RWPE1 (cell line): ENCODE measurements at regions not wholly inside any gene's neighbourhood (a gene's known extent, or its start where the extent isn't known, plus 50 kb on each side); places are given as distances from the start of the nearest gene placed in this dataset.

Source experiments
- CTCF ChIA-PET: fragments of 350-600 bp; sonication (Branson Sonifier 250); formaldehyde crosslinking; extraction: SDS; loops from one replicate; lab custom pipeline; 2021; lab: Yijun Ruan, JAX
- POLR2A ChIA-PET: fragments of 400-600 bp; formaldehyde crosslinking; extraction: SDS; loops from one replicate; lab custom pipeline; 2020; ENCODE audit warnings: antibody characterized with exemption; ENCODE audit not compliant: low non-redundant PET; lab: Yijun Ruan, JAX
- DNase-seq: peaks from one replicate; pipeline ENCODE4 v3.0.0; 2012; ENCODE audit warnings: low spot score
- H3K27ac ChIP-seq: fragments of 450-650 bp; 2 replicates; pipeline ENCODE4 v1.5.1; 2017
- TF ChIP-seq, protein P1 (sequence below): fragments of 450-650 bp; conservative IDR thresholded peaks from 2 replicates; pipeline ENCODE4 v1.5.1; 2017; ENCODE audit warnings: low read depth, mild to moderate bottlenecking

DNA sequence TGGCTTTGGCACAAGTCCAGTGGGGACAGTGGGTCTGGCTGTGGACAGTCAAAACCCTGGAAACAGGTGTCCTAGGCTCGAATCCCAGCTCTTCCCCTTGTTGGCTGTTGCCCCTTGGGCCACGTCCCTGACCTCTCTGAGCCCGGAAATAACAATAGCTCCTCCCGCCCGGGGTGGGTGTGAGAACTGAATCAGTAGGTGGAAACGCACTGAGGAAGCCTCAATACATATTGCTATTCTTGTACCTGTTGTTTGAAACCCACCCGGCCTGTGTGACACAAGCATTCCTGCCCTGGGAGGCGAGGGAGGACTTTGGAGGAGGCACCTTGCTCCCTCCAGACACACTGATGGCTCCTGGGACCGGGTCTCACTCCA is 134.1 kb downstream of the OLFM1 start:
- ChIA-PET POLR2A (no interaction called here), CTCF (no interaction called here)
- TF ChIP-seq, protein P1, sequence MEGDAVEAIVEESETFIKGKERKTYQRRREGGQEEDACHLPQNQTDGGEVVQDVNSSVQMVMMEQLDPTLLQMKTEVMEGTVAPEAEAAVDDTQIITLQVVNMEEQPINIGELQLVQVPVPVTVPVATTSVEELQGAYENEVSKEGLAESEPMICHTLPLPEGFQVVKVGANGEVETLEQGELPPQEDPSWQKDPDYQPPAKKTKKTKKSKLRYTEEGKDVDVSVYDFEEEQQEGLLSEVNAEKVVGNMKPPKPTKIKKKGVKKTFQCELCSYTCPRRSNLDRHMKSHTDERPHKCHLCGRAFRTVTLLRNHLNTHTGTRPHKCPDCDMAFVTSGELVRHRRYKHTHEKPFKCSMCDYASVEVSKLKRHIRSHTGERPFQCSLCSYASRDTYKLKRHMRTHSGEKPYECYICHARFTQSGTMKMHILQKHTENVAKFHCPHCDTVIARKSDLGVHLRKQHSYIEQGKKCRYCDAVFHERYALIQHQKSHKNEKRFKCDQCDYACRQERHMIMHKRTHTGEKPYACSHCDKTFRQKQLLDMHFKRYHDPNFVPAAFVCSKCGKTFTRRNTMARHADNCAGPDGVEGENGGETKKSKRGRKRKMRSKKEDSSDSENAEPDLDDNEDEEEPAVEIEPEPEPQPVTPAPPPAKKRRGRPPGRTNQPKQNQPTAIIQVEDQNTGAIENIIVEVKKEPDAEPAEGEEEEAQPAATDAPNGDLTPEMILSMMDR: no peak
- DNase-seq: no peak
- H3K27ac ChIP-seq: no peak overlapping the region

DNA sequence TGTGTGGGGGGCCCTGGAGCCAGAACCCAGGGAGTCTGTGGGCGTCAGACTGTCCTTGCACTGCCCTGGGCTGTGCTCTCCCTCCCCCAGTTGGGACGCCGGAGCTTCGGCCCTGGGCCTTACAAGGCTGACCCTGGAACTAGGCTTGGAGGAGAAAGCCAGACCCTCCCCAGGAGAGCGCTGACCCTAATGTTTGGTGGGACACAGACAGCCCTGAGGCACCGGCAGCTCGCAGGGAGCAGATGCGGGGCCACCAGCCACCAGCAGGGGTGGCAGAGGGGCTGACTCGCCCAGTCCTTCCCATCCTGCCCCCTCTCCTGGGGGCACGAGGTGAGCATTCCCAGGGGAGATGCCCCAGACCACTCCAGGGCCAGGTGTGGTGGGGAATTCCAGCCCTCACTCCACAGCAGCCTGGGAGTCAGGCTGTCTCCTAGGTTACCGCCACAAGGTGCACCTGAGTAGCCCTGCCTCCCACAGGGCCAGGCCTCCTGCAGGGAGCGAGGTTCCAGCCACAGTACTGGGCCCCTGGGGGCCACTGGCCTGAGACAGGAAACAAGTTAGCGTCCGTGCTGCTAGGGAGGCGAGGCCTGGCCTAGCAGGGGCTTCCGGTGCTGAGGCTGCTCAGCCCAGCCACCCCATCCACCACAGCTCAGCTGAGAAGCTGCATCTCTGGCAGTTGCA is 134.6 kb downstream of the OLFM1 start:
- POLR2A ChIA-PET: no interaction called here
- H3K27ac ChIP-seq: no peak overlapping the region
- TF ChIP-seq, protein P1: no peak
- DNase-seq: no peak
- CTCF ChIA-PET: no interaction called here

DNA sequence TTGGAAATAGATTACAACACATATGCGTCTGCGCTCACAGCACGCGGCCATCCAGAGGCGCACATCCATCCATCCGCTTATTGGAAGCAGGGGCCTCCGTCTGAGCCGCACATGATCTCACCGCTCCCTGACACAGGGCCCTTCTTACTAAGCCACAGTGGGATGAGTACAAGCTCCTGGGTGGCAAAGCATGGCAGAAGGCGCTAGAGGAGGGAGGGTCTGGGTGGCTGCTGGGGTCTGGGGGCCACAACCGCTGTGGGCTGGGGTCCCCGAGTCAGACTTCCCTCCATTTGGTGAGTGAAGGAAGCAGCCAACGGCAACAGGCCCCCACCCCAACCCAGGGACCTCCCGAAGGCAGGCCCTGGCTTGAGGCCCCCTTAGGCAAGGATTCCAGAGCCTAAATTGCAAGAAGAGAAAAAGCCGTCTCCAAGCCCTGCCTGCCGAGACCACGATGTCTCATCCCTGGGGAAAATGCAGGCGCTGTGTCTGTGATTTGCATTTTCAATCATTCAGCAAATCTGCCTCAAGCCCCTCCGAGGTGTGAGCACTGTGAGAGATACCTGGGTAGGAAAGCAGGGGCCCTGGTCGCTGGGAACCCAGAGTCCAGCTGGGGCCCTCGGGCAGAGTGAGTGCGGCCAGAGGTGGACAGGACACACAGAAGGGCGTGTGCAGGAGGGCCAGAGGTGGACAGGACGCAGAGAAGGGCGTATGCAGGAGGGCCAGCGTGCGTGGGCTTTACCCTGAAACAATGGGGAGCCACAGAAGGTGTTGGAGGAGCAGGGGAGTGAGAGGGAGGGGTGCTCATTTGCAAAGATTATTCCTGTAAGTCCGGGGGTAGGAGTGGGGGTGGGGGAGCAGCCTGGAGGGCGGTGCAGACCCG is 135.7 kb downstream of the OLFM1 start:
- no peak overlapping the region for H3K27ac ChIP-seq
- TF ChIP-seq, protein P1: no peak
- POLR2A ChIA-PET: no interaction called here
- DNase-seq: no peak
- CTCF ChIA-PET: interaction anchor here (0.6 kb wide), 1 partner anchor 83 kb away, joined by 5 read pairs; no protein-coding TSS in a partner anchor

DNA sequence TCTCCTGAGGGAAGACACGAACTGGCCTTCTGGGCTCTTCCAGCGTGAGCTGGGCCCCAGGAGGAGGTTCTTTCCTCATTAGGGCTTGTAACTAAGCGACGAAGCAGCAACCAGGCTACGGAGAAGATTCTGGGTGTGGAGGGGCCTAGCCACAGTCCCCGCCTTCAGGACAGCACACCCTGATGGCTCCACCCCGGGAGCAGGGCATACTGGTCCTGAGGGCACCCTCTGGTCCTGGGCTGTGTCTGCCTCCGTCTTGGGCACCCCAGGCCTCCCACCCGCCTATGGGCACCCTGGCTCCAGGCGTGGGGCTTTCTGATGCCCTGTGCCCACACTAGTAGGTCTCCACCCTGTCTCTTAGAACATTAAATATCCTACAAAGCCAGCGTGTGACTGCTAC is 136.4 kb downstream of the OLFM1 start:
- no peak for DNase-seq
- TF ChIP-seq, protein P1: no peak
- POLR2A ChIA-PET: no interaction called here
- CTCF ChIA-PET: no interaction called here
- no peak overlapping the region for H3K27ac ChIP-seq

DNA sequence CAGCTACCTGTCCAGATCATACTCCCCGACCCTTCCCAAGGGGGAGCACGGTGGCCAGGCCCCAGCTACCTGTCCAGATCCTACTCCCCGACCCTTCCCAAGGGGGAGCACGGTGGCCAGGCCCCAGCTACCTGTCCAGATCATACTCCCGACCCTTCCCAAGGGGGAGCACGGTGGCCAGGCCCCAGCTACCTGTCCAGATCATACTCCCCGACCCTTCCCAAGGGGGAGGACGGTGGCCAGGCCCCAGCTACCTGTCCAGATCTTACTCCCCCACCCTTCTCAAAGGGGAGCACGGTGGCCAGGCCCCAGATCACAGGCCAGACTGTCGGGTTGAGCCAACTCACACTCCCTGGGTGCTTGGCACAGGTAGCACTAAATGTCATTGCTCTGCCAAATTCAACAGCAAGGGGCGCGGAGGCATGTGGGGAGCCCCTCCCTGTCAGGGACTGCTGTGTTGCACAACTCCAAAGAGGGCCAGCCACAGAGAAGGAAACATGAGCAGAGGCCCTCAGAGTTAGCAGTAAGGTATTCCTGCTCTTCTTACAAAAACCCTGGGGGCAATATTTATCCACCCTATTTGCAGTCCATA is 136.9 kb downstream of the OLFM1 start:
- TF ChIP-seq, protein P1: no peak
- no peak overlapping the region for H3K27ac ChIP-seq
- ChIA-PET CTCF (no interaction called here), POLR2A (no interaction called here)
- no peak for DNase-seq

DNA sequence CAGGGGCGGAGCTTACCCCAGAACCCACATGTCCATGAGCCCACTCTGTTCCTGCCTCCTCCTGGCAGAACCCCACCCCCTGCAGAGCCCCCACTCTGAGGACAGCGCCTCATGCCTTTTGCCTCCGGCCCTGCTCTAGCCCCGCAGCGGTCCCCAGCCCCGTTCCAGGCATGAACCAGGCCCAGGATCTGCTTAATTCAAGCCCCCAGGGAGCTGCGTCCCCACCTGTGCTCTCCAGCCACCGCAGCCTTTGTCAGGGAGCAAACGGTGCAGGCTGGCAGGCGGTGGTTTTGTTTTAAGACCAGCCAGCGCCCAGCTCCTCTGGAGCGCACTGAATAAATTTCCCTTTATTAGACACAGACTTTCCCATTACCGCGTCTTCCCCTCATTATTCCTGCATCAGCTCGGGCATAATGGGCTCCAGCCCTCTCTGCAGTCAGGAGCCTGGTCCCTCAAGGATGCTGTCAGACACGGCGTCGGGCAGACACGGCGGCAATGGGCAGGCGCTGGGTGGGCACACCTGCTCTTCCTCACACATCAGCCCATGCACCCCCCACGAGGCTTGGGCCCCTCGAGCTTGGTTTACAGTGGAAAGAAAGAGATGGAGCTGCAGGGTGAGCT is 137.6 kb downstream of the OLFM1 start:
- CTCF ChIA-PET: interaction anchor here (0.7 kb wide), 1 partner anchor 452 kb away, joined by 7 read pairs; no protein-coding TSS in a partner anchor
- POLR2A ChIA-PET: no interaction called here
- TF ChIP-seq, protein P1: no peak
- no peak overlapping the region for H3K27ac ChIP-seq
- DNase-seq: no peak
